ENCODE measurements at regions not wholly inside any gene's neighbourhood (a gene's known extent, or its start where the extent isn't known, plus 50 kb on each side); places are given as distances from the start of the nearest gene placed in this dataset.
A peak's percentile ranks its signal among the peaks of the same experiment; 100 is the strongest.
"Not testable (repeated sequence)": the region's sequence is repeated elsewhere in the genome, so short reads cannot be mapped to it uniquely, and the experiment has no call there.

DNA sequence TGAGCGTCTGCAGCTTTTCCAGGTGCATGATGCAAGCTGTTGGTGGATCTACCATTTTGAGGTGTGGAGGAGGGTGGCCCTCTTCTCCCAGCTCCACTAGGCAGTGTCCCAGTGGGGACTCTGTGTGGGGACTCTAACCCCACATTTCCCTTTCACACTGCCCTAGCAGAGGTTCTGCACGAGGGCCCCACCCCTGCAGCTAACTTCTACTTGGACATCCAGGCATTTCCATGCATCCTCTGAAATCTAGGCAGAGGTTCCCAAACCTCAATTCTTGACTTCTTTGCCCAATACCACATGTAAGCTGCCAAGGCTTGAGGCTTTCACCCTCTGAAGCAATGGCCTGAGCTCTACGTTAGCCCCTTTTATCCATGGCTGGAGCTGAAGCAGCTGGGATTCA is 61.4 kb upstream of the HGFAC start:
- DNase-seq (ENCODE audit: low read depth): not testable (repeated sequence)

DNA sequence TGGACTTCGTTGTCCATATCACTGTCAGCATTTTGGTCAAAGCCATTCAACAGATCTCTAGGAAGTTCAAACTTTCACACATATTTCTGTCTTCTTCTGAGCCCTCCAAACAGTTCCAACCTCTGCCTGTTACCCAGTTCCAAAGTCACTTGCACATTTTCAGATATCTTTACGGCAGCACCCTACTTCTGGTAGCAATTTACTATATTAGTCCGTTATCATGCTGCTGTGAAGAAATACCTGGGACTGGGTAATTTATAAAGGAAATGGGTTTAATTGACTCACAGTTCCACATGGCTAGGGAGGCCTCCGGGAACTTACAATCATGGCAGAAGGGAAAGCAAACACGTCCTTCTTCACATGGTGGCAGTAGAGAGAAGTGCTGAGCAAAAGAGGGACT is 60.6 kb upstream of the HGFAC start:
- not testable (repeated sequence) for DNase-seq (ENCODE audit: low read depth)

- DNase-seq (ENCODE audit: low read depth): no peak
These were observed 59.5 kb upstream of the HGFAC start for GRCh38 chr4:3382251-3382650.

GRCh38 chr4:3384391-3384770 is 57.4 kb upstream of the HGFAC start:
- DNase-seq (ENCODE audit: low read depth): no peak

DNA sequence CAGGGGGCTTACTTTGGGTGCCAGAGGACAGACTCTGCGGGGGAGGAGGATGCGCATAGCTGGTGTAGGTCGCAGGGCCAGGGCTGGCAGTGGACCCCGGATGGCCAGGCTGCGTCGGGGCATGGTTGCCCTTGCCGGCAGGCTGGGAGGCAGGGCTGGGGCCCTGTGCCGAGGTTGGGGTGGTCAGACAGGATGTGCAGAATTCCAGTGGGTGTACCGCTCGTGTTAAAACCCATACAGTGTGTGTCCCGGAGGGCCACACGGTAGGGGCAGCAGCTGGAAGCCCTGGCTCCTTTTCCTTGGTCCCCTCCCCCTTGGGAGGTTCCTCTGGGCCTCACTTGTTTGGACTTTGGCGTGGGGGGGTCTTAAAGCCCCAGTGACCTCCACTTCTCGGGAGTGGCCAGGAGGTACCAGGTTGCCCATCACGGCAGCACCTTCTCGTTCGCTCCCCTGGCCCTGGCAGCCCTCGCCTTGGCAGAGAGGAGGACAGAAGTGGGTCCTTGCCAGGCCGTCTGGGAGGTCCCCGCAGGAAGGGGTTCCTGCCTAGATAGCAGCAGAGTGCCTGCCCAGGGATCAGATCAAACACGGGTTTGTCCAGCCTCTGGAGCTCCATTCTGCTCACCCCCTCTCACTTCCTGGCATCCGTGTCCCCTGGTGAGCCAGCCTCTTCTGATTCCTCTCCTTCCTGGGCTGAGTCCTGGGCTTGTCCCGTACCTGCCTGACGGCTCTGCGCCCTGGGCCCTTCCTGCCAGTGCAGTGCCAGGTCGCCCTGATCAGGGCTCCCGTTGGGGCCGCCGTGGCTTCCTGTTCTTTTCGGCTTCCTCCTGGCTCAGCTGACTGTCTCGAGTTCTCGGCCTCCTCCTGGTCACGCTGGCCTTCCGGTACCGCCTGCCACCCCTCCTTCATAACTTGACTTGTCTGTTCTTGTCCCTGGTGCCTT is 56.7 kb upstream of the HGFAC start:
- DNase-seq (ENCODE audit: low read depth): no peak

DNA sequence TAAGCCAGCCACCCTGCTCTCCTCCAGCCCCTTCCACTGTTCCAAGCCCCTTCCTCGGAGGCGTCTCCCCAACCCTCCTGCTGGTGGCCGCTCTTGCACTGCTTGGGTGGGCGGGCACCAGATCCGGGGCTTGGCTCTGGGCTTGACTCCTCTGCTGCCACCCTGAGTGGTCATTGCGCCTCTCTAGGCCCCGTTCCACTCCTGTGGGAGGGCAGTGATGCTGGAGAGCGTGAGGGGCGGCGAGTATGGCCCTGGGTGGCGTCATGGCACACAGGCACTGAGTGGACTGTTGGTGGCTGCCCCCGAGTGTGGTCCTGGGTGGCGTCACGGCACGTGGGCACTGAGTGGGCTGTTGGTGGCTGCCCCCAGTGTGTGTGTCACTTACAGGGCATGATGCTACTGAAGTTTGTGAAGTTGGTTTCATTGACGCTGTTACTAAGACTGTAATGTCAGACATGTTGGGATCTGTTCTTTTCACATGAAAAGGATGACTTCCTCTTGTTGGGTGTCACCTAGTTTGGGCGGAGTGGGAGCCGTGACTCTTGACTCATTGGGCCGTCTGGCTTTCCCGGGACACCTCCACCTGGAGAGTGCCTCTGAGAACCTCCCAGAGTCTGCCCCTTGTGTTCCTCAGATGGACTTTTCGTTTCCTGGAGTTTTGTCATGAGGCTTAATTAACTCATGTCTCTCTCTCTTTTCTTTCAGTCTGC is 55.9 kb upstream of the HGFAC start:
- DNase-seq (ENCODE audit: low read depth): no peak

DNA sequence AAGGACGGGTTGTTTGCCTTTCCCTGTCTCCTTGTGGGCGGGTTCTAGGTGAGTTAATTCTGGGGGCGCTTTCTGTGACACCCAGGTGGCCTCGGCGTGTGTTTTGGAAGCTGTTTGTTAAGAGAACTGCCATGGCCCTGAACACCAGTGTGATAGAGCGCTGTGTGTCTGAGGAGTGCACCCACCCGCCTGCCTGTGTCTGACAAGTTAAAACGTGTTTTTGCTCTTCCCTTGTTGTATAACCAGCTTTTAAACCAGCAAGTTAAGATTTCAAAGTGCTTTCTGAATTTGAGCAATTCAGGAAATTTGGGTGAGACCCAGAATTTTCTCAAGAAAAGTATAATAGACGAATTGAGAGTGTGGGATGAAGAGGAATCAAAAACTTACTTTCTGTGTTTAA is 55.2 kb upstream of the HGFAC start:
- no peak for DNase-seq (ENCODE audit: low read depth)

GRCh38 chr4:3387154-3387942 is 54.4 kb upstream of the HGFAC start:
- DNase-seq (ENCODE audit: low read depth): no peak

GRCh38 chr4:3387943-3388361 is 53.8 kb upstream of the HGFAC start:
- DNase-seq (ENCODE audit: low read depth): peak; percentile 18

GRCh38 chr4:3388471-3389232 is 53.1 kb upstream of the HGFAC start:
- DNase-seq (ENCODE audit: low read depth): peak; percentile 28

DNA sequence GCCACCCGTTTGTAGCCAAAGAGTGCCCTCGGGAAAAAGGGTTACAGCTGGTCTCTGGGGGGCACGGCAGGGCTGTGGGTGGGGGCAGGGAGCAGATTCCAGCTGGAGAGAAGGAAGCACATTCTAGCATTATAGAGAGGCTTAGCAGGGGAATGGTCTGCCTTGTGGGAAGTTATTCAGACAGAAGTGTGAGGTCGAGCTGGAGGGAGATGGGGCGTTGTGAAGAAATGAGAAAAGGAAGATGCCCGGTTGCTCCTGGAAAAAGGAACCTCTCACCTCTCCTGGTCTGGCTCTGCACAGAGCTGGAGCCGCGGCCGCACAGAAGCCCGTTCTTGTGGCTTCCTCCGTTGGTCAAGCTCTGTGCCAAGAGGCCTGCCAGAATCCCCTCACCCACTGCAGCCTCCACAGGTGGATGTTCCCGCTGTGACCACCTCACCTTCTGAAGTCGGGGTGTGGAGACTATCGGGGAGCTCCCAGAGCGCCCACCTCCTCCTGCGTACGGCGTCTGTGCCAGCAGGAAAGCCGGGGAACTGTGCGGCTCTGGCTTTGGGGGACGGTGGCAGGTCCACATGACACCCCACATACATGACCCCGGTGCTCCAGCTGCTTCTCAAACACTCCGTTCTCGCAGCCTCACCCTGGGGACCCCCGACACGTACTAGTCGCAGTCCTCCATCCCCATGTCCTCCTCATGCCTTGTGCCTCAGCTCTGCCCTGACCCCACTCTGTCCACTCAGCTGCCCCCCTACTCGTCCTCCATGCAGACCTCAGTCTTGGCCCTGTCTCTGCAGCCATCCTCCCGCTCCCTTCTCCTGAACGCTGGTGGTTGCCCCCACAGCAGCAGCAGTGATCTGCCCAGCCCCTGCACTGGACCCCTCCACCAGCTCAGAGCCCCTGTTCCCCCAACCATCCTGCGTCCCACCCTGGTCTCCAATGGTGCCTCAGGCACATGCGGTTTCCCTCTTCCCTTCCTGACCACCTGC is 52.2 kb upstream of the HGFAC start:
- DNase-seq (ENCODE audit: low read depth): no peak

GRCh38 chr4:3390288-3390811 is 51.4 kb upstream of the HGFAC start:
- no peak for DNase-seq (ENCODE audit: low read depth)

DNA sequence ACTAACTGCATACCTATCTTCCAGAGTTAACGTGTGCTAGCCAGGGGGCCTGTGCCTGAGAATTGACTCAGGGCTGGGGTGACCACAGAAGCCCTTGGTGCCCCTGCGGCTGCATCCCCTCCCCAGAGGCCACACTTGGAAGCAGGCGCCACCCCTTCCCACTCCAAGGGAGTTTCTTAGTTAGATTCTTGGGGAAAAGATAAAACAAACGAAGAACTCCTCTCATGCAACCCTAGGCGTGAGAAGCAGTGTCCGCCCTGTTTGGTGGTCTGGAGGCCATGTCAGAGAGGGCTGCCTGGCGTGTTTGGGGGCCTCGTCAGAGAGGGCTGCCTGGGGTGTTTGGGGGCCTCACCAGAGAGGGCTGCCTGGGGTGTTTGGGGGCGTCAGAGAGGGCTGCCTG is 50.3 kb upstream of the HGFAC start:
- no peak for DNase-seq (ENCODE audit: low read depth)

Measured in HT1080 (cell line).